Dendritic cell treated with granulocyte-macrophage colony-stimulating factor and Interleukin-4, amounts not matched to agents 40 ng/mL and 50 ng/mL, for 4 days (primary cell): ENCODE measurements at regions not wholly inside any gene's neighbourhood (a gene's known extent, or its start where the extent isn't known, plus 50 kb on each side); places are given as distances from the start of the nearest gene placed in this dataset.
"Not testable (repeated sequence)": the region's sequence is repeated elsewhere in the genome, so short reads cannot be mapped to it uniquely, and the experiment has no call there.

Experiments
- H3K27ac Mint-ChIP-seq: one replicate; pipeline ENCODE4 v1.8.0; 2022; ENCODE audit warnings: mild to moderate bottlenecking, mixed read lengths
- H3K27me3 Mint-ChIP-seq: one replicate; pipeline ENCODE4 v1.8.0; 2022; ENCODE audit warnings: mild to moderate bottlenecking, mixed read lengths
- H3K36me3 Mint-ChIP-seq: one replicate; pipeline ENCODE4 v1.8.0; 2022; ENCODE audit warnings: low read depth, mixed read lengths
- H3K4me1 Mint-ChIP-seq: one replicate; pipeline ENCODE4 v1.8.0; 2022; ENCODE audit warnings: low read depth, mixed read lengths
- H3K4me3 Mint-ChIP-seq: one replicate; pipeline ENCODE4 v1.8.0; 2022; ENCODE audit warnings: mild to moderate bottlenecking, moderate library complexity, mixed read lengths
- H3K9me3 Mint-ChIP-seq: one replicate; pipeline ENCODE4 v1.8.0; 2022; ENCODE audit warnings: mixed read lengths
- intact Hi-C: fragments of 100-400 bp; cut with micrococcal nuclease; formaldehyde crosslinking; loops from one replicate; pipeline ENCODE4 v1.15.0; 2022

DNA sequence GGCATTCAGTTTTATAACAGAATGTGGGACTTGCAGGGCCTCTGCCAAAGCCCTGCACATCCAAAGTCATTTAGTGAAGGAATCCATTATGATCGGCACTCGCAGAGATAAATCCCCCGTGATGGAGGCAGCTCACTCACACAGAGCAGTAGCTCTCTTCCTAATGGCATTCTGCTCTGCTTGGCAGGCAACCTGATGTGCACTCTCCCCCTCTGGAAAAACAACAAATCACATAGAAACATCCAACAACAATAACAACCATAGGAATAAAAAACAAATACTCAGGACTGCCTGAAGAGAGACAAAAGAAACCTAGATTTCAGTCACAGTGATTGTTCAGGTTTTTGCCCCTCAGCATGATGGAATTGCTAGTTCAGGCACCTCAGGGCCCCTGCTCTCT is 59.7 kb downstream of the NAA11 start:
- no peak overlapping the region for H3K27ac Mint-ChIP-seq

DNA sequence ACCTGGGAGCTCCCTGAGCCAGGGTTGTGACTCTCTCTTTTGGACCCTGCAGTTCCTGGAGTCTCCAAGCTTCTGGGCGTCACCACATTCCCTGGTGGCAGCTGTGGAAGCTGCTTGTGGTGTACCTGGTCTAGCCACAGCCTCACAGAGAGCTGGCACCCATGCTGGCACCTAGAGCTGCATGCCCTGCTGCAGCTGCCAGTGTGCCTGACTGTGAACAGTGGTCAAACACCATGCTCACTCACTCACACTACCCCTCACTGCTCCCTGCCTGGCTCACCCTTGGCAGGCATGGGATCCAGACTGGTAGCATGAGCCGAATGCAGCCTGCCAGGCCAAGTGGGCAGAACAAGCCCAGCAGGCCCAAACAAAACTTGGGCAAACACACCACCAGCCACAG is 66.6 kb downstream of the NAA11 start:
- Mint-ChIP-seq H3K9me3 (peaks cover 21% of the 10 kb centered on the region), H3K4me3 (no peak overlapping the region)
- intact Hi-C loops: no loop called here

More for the DNA sequence above, 59.7 kb downstream of the NAA11 start:
- H3K9me3 Mint-ChIP-seq: no peaks in the 10 kb centered on the region
- H3K27me3 Mint-ChIP-seq: no peaks in the 10 kb centered on the region
- no peak overlapping the region for H3K4me3 Mint-ChIP-seq
- intact Hi-C loops: no loop called here
- H3K36me3 Mint-ChIP-seq: no peaks in the 10 kb centered on the region
- H3K4me1 Mint-ChIP-seq: no peaks in the 10 kb centered on the region

DNA sequence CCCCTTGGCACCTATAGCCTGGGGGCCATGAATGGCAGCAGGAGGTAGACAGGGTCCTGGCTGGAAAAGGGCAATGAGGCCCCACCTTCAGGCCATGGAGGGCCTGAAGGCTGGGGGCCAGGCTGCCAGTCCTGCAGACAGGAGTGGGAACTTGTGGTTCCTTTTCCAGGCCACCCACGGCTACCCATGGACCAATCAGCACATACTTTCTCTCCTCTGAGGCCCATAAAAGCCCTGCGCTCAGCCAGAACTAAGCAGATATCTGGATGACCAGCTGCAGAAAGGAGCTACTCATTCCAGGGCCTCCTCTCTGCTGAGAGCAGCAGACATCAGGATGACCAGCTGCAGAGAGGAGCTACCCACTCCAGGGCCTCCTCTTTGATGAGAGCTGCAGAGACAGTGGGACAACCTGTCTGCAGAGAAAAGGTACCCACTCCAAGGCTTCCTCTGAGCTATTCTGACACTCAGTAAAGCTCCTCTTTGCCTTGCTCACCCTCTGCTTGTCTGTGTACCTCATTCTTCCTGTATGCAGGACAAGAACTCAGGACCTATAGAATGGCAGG is 67.2 kb downstream of the NAA11 start:
- H3K9me3 Mint-ChIP-seq: peaks cover 21% of the 10 kb centered on the region

More for the DNA sequence above, 66.6 kb downstream of the NAA11 start:
- Mint-ChIP-seq H3K27ac (no peak overlapping the region), H3K36me3 (no peaks in the 10 kb centered on the region), H3K27me3 (no peaks in the 10 kb centered on the region), H3K4me1 (no peaks in the 10 kb centered on the region)

DNA sequence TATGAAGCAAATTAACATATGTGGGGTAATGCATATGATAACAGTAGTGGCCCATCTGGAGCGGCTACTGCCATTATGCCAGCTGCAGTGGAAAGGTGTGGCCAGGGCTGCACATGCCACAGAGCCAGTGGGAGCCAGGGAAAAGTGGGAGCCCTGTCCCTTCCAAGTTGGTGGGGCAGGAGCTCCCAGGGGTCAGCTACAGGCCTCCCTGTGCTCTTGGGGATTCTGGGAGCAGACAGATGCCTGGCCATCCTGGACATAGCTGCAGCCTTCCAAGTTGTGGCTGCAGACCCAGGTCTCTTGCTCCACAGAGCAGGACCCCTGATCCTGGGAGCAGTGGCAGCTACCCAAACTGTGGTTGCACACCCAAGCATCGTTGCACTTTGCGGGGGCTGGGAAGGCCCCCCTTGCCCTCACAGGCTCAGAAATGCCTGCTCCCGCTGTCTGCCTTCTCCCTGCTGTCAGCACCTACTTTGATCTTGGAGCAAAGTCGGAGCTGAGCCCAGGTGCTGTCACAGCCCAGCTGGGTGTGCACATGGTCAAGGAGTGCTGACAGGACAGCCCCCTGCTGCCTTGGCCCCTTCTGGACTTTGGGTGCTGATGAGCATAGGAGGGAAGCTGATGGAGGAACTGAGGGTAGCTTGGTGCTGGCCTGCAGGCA is 67.8 kb downstream of the NAA11 start:
- H3K4me3 Mint-ChIP-seq: no peak overlapping the region
- intact Hi-C loops: no loop called here
- H3K4me1 Mint-ChIP-seq: no peaks in the 10 kb centered on the region
- peaks cover 21% of the 10 kb centered on the region for H3K9me3 Mint-ChIP-seq
- no peak overlapping the region for H3K27ac Mint-ChIP-seq
- no peaks in the 10 kb centered on the region for H3K36me3 Mint-ChIP-seq
- H3K27me3 Mint-ChIP-seq: no peaks in the 10 kb centered on the region

More for the DNA sequence above, 67.2 kb downstream of the NAA11 start:
- intact Hi-C loops: no loop called here
- Mint-ChIP-seq H3K27ac (no peak overlapping the region), H3K36me3 (no peaks in the 10 kb centered on the region), H3K27me3 (no peaks in the 10 kb centered on the region), H3K4me1 (no peaks in the 10 kb centered on the region), H3K4me3 (no peak overlapping the region)

DNA sequence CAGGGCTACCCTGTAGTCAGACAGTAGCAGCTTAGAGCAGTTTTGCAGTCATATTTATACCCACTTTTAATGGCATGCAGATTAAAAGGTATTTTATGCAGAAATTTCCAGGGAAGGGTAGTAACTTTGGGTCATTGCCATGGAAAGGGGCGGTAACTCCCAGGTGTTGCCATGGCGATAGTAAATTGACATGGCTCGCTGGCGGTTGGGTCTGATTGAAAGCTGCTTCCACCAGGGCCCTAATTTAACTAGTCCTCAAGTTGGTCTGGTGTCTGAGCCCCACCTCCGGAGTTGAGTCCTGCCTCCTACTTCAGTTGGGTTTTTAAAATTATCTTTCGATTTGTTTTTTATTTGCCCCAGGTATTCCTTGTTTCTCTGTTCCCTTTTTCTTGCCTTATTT is 70.1 kb downstream of the NAA11 start:
- intact Hi-C loops: no loop called here
- Mint-ChIP-seq H3K4me3 (no peak overlapping the region), H3K27ac (no peak overlapping the region), H3K36me3 (no peaks in the 10 kb centered on the region), H3K4me1 (no peaks in the 10 kb centered on the region), H3K27me3 (no peaks in the 10 kb centered on the region), H3K9me3 (peaks cover 21% of the 10 kb centered on the region)

DNA sequence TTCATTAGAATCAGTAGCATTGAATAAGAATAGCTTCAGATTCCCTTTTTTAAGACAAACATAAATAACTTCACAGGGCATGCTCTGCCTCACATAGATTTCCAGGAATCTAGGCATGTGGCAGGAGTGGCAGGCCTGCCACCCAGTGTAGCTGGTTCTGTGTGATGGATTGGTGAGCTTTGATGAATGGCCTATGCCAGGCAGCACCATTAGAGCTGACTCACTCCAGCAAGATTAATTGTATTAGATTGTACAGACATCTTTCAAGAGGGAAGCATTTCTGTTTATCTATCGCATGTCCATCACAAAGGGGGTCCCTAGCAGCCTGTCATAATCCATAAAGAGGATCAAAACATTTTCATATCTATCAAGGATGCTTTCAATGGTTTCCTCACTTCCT is 71.9 kb downstream of the NAA11 start:
- Mint-ChIP-seq H3K9me3 (peaks cover 9% of the 10 kb centered on the region), H3K36me3 (no peaks in the 10 kb centered on the region), H3K4me3 (no peak overlapping the region), H3K27me3 (no peaks in the 10 kb centered on the region), H3K4me1 (peaks cover 5% of the 10 kb centered on the region), H3K27ac (no peak overlapping the region)
- intact Hi-C loops: no loop called here

DNA sequence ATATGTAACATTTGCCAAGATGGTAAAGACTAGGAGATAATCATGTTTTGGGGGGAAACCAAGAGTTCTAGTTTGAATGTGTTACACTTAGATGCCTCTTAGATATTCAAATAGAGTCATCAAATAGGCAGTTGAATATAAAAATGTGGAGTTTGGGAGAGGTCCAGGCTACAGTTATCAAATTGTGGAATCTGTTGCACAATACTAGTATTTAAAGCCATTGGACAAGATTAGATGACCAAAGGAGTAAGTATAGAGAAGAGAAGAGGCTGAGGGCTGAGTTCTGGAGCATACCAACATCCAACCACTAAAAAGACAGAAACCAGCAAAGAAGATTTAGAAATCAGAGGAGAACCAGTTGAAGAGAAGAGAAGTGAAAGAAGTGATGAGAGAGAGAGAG is 72.7 kb downstream of the NAA11 start:
- Mint-ChIP-seq H3K4me3 (no peak overlapping the region), H3K36me3 (no peaks in the 10 kb centered on the region), H3K9me3 (peaks cover 2% of the 10 kb centered on the region), H3K27ac (no peak overlapping the region), H3K27me3 (no peaks in the 10 kb centered on the region), H3K4me1 (peaks cover 5% of the 10 kb centered on the region)
- intact Hi-C loops: no loop called here

DNA sequence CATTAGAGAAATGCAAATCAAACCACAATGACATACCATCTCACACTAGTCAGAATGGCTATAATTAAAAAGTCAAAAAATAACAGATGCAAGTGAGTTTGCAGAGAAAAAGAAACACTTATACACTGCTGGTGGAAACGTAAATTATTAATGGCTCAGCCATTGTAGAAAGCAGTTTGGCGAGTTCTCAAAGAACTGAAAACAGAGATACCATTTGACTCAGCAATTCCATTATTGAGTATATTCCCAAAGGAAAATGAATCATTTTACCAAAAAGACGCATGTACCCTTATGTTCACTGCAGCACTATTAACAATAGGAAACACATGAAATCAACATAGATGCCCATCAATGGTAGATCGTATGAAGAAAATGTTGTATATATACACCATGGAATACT is 75.0 kb downstream of the NAA11 start:
- intact Hi-C loops: no loop called here
- H3K4me1 Mint-ChIP-seq: peaks cover 5% of the 10 kb centered on the region

DNA sequence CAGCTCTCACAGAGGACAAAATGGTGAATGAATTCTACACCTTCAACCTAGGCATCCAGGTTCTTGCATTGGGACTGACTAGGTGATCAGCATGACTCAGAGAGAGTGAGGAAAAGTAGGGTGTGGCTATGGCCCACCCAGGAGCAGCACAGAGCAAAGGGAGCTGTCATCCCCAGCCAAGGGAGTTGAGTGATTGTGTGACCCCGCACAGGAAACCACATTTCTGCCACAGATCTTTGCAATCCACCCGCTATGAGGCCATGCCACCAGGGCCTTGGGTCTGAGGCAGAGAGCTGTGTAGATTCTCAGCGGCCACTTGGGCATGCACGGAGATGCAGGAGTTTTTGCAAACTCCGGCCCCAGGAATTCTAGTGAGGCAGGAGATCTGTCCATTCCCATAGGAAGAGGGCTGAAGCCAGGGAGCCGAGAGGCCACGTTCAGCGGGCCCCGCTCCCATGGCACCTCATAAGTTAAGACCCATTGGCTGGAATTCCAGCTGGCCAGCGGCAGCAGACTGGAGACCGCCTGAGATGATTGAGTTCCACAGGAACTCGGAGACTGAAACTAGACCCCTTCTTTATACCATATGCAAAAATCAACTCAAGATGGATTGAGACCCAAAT is 75.9 kb downstream of the NAA11 start:
- no peaks in the 10 kb centered on the region for H3K36me3 Mint-ChIP-seq
- intact Hi-C loops: no loop called here
- H3K27me3 Mint-ChIP-seq: peaks cover 2% of the 10 kb centered on the region
- no peak overlapping the region for H3K27ac Mint-ChIP-seq
- no peak overlapping the region for H3K4me3 Mint-ChIP-seq
- peaks cover 5% of the 10 kb centered on the region for H3K9me3 Mint-ChIP-seq
- peaks cover 5% of the 10 kb centered on the region for H3K4me1 Mint-ChIP-seq

More for the DNA sequence above, 75.0 kb downstream of the NAA11 start:
- no peak overlapping the region for H3K4me3 Mint-ChIP-seq
- H3K27me3 Mint-ChIP-seq: peaks cover 2% of the 10 kb centered on the region
- no peaks in the 10 kb centered on the region for H3K36me3 Mint-ChIP-seq
- no peaks in the 10 kb centered on the region for H3K9me3 Mint-ChIP-seq
- H3K27ac Mint-ChIP-seq: no peak overlapping the region

DNA sequence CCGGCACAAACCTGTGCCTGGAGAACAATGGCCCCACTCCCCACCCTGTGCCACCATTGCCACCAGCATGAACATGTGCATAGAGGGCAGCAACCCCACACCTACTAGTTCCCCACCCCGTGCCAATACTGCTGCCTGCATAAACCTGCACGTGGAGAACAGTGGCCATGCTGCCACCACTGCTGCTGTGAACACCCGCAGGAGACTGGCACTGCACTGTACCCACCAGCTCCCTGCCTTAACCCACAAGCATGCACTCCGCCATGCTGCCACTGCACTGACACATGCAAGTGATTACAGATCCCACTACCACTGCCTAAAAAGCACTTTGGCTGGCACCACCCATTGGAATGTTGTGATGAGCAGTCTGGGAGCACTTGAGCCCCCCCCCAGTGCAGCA is 77.3 kb downstream of the NAA11 start:
- Mint-ChIP-seq H3K27me3 (peaks cover 2% of the 10 kb centered on the region), H3K27ac (no peak overlapping the region), H3K36me3 (no peaks in the 10 kb centered on the region), H3K9me3 (peaks cover 9% of the 10 kb centered on the region), H3K4me3 (no peak overlapping the region), H3K4me1 (peaks cover 5% of the 10 kb centered on the region)
- intact Hi-C loops: no loop called here

DNA sequence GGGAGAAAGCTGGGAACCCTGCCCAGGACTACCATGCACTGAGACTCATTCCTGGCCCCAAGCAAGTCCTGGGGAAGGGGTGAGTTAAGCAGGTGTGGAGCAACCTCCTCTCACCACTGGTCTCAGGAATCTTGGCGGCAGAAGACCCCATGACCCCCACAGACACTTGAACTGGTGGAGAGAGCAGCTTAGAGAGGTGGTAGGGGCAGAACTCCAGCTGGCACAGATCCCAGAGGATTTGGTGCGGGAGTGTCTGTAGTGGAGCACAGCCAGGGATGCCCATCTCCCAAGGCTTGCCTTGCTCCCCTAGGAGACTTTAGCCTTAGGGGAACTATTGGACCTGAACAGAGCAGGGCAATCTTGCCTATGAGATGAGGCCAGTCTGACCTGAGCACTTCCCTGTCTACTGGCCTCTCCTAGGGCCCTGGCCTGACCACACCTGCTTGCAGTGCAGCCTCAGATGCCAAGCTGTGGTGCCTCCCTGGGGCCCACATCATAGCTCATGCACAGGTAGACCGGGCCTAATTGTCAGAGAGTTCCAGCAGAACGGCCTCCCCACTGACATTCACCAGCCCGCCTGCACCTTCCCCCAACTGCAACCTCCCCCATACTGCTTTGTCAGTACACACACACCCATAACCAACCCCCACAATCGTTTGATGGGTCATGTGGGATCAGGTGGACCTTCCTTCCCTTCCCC is 78.0 kb downstream of the NAA11 start:
- intact Hi-C loops: no loop called here
- peaks cover 2% of the 10 kb centered on the region for H3K27me3 Mint-ChIP-seq

DNA sequence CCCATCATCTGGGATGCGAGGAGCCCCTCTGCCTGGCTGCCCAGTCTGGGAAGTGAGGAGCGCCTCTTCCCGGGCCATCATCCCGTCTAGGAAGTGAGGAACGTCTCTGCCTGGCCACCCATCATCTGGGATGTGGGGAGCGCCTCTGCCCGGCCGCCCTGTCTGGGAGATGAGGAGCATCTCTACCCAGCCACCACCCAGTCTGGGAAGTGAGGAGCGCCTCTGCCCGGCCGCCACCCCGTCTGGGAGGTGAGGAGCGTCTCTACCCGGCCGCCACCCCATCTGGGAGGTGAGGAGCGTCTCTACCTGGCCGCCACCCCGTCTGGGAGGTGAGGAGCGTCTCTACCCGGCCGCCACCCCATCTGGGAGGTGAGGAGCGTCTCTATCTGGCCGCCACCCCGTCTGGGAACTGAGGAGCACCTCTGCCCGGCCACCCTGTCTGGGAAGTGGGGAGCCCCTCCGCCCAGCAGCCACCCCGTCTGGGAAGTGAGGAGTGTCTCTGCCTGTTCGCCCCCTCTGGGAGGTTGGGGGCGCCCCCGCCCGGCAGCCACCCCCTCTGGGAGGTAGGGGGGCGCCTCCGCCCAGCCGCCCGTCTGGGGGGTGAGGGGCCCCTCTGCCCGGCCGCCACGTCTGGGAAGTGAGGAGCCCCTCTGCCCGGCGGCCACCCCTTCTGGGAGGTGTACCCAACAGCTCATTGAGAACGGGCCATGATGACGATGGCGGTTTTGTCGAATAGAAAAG is 80.5 kb downstream of the NAA11 start:
- H3K36me3 Mint-ChIP-seq, H3K27me3 Mint-ChIP-seq, H3K9me3 Mint-ChIP-seq, H3K27ac Mint-ChIP-seq, H3K4me3 Mint-ChIP-seq, intact Hi-C loops, H3K4me1 Mint-ChIP-seq: not testable (repeated sequence)

More for the DNA sequence above, 78.0 kb downstream of the NAA11 start:
- no peak overlapping the region for H3K4me3 Mint-ChIP-seq
- peaks cover 5% of the 10 kb centered on the region for H3K4me1 Mint-ChIP-seq
- H3K27ac Mint-ChIP-seq: no peak overlapping the region
- peaks cover 9% of the 10 kb centered on the region for H3K9me3 Mint-ChIP-seq
- no peaks in the 10 kb centered on the region for H3K36me3 Mint-ChIP-seq

DNA sequence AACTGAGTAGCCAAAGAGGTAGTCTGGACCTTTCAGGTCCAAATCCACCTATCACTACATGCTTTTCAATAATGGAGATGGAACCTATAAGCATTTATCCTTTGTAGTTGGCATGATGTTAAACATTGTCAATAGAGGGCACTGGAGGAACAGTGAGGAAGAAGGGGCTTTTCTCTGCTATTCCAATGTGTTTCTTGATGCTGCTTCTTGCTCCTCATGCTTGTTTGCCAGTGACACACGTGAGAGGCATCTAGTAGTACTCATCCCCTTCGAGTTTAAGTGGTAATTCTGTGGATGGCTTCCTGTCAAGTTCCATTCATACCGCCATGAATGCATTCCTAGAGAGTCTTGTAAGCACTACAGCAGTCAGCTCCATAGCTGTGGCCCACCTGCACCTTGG is 84.0 kb downstream of the NAA11 start:
- Mint-ChIP-seq H3K27ac (no peak overlapping the region), H3K27me3 (peaks cover 2% of the 10 kb centered on the region), H3K4me3 (no peak overlapping the region), H3K9me3 (peaks cover 9% of the 10 kb centered on the region), H3K36me3 (no peaks in the 10 kb centered on the region), H3K4me1 (no peaks in the 10 kb centered on the region)
- intact Hi-C loops: no loop called here

DNA sequence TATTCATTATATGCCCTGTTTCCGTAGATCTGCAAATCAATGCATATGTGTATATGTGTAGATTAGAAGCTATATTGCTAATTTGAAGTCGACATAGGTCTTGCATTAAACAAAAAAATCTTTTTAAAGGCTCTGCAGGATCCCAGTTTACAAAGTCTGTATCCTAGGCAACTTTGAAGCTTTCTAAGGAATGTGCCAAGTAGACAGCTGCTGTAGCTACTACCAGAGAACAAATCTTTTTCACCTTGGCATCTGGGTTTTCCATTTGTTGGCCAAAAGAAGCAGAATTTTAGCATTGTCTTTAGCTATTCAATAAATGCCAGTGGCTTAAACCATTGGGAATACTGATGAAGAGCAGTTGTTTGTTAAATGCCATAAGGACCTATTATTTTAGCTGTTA is 88.0 kb downstream of the NAA11 start:
- no peaks in the 10 kb centered on the region for H3K27me3 Mint-ChIP-seq
- intact Hi-C loops: no loop called here
- no peaks in the 10 kb centered on the region for H3K4me1 Mint-ChIP-seq

More for the DNA sequence above, 88.0 kb downstream of the NAA11 start:
- H3K27ac Mint-ChIP-seq: no peak overlapping the region
- no peaks in the 10 kb centered on the region for H3K9me3 Mint-ChIP-seq
- H3K4me3 Mint-ChIP-seq: no peak overlapping the region
- no peaks in the 10 kb centered on the region for H3K36me3 Mint-ChIP-seq
